SK-N-SH (cell line): ENCODE measurements at regions not wholly inside any gene's neighbourhood (a gene's known extent, or its start where the extent isn't known, plus 50 kb on each side); places are given as distances from the start of the nearest gene placed in this dataset.

Source experiments
- CTCF ChIA-PET: fragments of 300-600, 350-600 bp; formaldehyde crosslinking; extraction: SDS; loops from one replicate; lab custom pipeline; 2021; lab: Yijun Ruan, JAX
- POLR2A ChIA-PET: fragments of 350-600 bp; sonication (Branson Sonifier 250); formaldehyde crosslinking; extraction: SDS; loops from one replicate; lab custom pipeline; 2020; ENCODE audit warnings: antibody characterized with exemption, inconsistent platforms; lab: Yijun Ruan, JAX
- DNase-seq: peaks from one replicate; pipeline ENCODE4 v3.0.0; 2012
- H2AFZ ChIP-seq: fragments of 200-600 bp; sonication (generic); 2 replicates; pipeline ENCODE4 v1.8.1; 2016; ENCODE audit warnings: antibody characterized with exemption, mild to moderate bottlenecking, low read depth
- H3F3A ChIP-seq: fragments of 200-600 bp; sonication (generic); replicated peaks from 2 replicates; pipeline ENCODE3; 2016; ENCODE audit warnings: antibody characterized with exemption, mild to moderate bottlenecking; ENCODE audit not compliant: insufficient read depth
- H3K27ac ChIP-seq, 2 experiments: fragments of 200-500 bp in 1 of 2; fragments of 200-600 bp in 1 of 2; sonication (Bioruptor generic) in 1 of 2; sonication (generic), shearing (Covaris generic) in 1 of 2; 2 replicates each; pipeline versions ENCODE4 v1.5.1 to v1.6.1; 2014 to 2016; ENCODE audit warnings: low read depth in 2 of 2, inconsistent platforms in 1 of 2, low read length in 1 of 2, mild to moderate bottlenecking in 1 of 2, mixed read lengths in 1 of 2
- H3K27me3 ChIP-seq: fragments of 200-600 bp; sonication (generic), shearing (Covaris generic); 2 replicates; pipeline ENCODE4 v1.6.1; 2016; ENCODE audit warnings: mixed run types; ENCODE audit not compliant: insufficient read depth
- H3K36me3 ChIP-seq, 2 experiments: fragments of 200-500 bp in 1 of 2; fragments of 200-600 bp in 1 of 2; sonication (Bioruptor generic) in 1 of 2; sonication (generic) in 1 of 2; replicated peaks in 1 of 2; 2 replicates each; pipeline versions ENCODE3 to v1.5.1; 2014 to 2016; ENCODE audit warnings: low read length in 1 of 2, mild to moderate bottlenecking in 1 of 2; ENCODE audit not compliant: insufficient read depth in 2 of 2, control insufficient read depth in 1 of 2
- H3K4me1 ChIP-seq, 2 experiments: fragments of 200-500 bp in 1 of 2; fragments of 200-600 bp in 1 of 2; sonication (Bioruptor generic) in 1 of 2; sonication (generic), shearing (Covaris generic) in 1 of 2; 2 replicates each; pipeline versions ENCODE4 v1.5.1 to v1.6.1; 2014 to 2016; ENCODE audit warnings: low read depth in 1 of 2, low read length in 1 of 2, mixed run types in 1 of 2; ENCODE audit not compliant: insufficient read depth in 2 of 2, control insufficient read depth in 1 of 2
- H3K4me2 ChIP-seq: fragments of 200-600 bp; sonication (generic), shearing (Covaris generic); 2 replicates; pipeline ENCODE4 v1.6.1; 2017; ENCODE audit warnings: mixed run types
- H3K4me3 ChIP-seq, 2 experiments: fragments of 200-500 bp in 1 of 2; fragments of 200-600 bp in 1 of 2; sonication (Bioruptor generic) in 1 of 2; sonication (generic), shearing (Covaris generic) in 1 of 2; 2 replicates each; pipeline versions ENCODE4 v1.5.1 to v1.8.1; 2014 to 2016; ENCODE audit warnings: low read depth in 2 of 2, inconsistent platforms in 1 of 2, low read length in 1 of 2, mild to moderate bottlenecking in 1 of 2, mixed read lengths in 1 of 2, moderate library complexity in 1 of 2
- H3K79me2 ChIP-seq: fragments of 200-600 bp; sonication (generic); 2 replicates; pipeline ENCODE4 v1.8.1; 2017; ENCODE audit warnings: mild to moderate bottlenecking; ENCODE audit not compliant: insufficient read depth
- H3K9ac ChIP-seq: fragments of 200-600 bp; sonication (generic); 2 replicates; pipeline ENCODE4 v1.6.1; 2017; ENCODE audit warnings: mixed run types
- H3K9me2 ChIP-seq: fragments of 200-600 bp; sonication (generic); 2 replicates; pipeline ENCODE4 v1.6.1; 2017; ENCODE audit warnings: mixed run types
- H3K9me3 ChIP-seq: fragments of 200-600 bp; sonication (generic); 2 replicates; pipeline ENCODE4 v1.6.1; 2017; ENCODE audit warnings: mixed run types, mild to moderate bottlenecking, moderate library complexity
- H4K20me1 ChIP-seq: fragments of 200-600 bp; sonication (generic); 2 replicates; pipeline ENCODE4 v1.6.1; 2017; ENCODE audit warnings: mild to moderate bottlenecking, mixed run types; ENCODE audit not compliant: insufficient read depth
- ELF1 ChIP-seq: IDR thresholded peaks from 2 replicates; pipeline ENCODE4 v1.4.0; 2012
- EZH2phosphoT487 ChIP-seq: fragments of 200-600 bp; sonication (generic); IDR thresholded peaks from 2 replicates; pipeline ENCODE4 v1.6.1; 2017; ENCODE audit warnings: low read depth, mixed run types, mild to moderate bottlenecking, antibody characterized with exemption, moderate library complexity, borderline replicate concordance
- FOSL2 ChIP-seq: IDR thresholded peaks from 2 replicates; pipeline ENCODE4 v1.4.0; 2012; ENCODE audit warnings: low read depth, mild to moderate bottlenecking, moderate library complexity, borderline replicate concordance
- FOXJ3 ChIP-seq: sonication (generic); formaldehyde crosslinking; IDR thresholded peaks from 2 replicates; pipeline ENCODE4 v1.5.1; 2020; ENCODE audit warnings: mild to moderate bottlenecking, missing genetic modification reagents
- GABPA ChIP-seq: IDR thresholded peaks from 2 replicates; pipeline ENCODE4 v1.4.0; 2012; ENCODE audit warnings: low read depth, mild to moderate bottlenecking
- GATA2 ChIP-seq: sonication (generic); formaldehyde crosslinking; IDR thresholded peaks from 2 replicates; pipeline ENCODE4 v1.5.0; 2020; ENCODE audit warnings: mild to moderate bottlenecking, missing genetic modification reagents
- JUND ChIP-seq: IDR thresholded peaks from 2 replicates; pipeline ENCODE4 v1.4.0; 2012
- MEF2A ChIP-seq: IDR thresholded peaks from 2 replicates; pipeline ENCODE4 v1.4.0; 2012; ENCODE audit warnings: low read depth, borderline replicate concordance
- MXI1 ChIP-seq: IDR thresholded peaks from 2 replicates; pipeline ENCODE4 v1.6.1; 2012; ENCODE audit warnings: mild to moderate bottlenecking, low read depth, low read length, improper control_type of control experiment
- NFIC ChIP-seq: IDR thresholded peaks from 2 replicates; pipeline ENCODE4 v1.4.0; 2012; ENCODE audit warnings: borderline replicate concordance
- NRF1 ChIP-seq: IDR thresholded peaks from 2 replicates; pipeline ENCODE4 v1.6.1; 2012; ENCODE audit warnings: low read depth, mild to moderate bottlenecking, low read length
- PBX3 ChIP-seq: IDR thresholded peaks from 2 replicates; pipeline ENCODE4; 2012
- POLR2AphosphoS5 ChIP-seq: IDR thresholded peaks from 2 replicates; pipeline ENCODE4 v1.6.1; 2012; ENCODE audit warnings: low read depth, low read length
- RAD21 ChIP-seq: IDR thresholded peaks from 2 replicates; pipeline ENCODE4 v1.6.1; 2012; ENCODE audit warnings: mild to moderate bottlenecking, low read length
- RCOR1 ChIP-seq: fragments of 150-350 bp; IDR thresholded peaks from 2 replicates; pipeline ENCODE4 v1.6.1; 2017; ENCODE audit warnings: antibody characterized with exemption, low read length
- RFX5 ChIP-seq: IDR thresholded peaks from 2 replicates; pipeline ENCODE4 v1.6.1; 2012; ENCODE audit warnings: mild to moderate bottlenecking, improper control_type of control experiment, low read length
- RXRA ChIP-seq: IDR thresholded peaks from 2 replicates; pipeline ENCODE4 v1.4.0; 2012; ENCODE audit warnings: low read depth, mild to moderate bottlenecking, borderline replicate concordance
- SIN3A ChIP-seq: IDR thresholded peaks from 2 replicates; pipeline ENCODE4 v1.6.1; 2012; ENCODE audit warnings: low read depth, mild to moderate bottlenecking, low read length, moderate library complexity, borderline replicate concordance
- SMC3 ChIP-seq: IDR thresholded peaks from 2 replicates; pipeline ENCODE4 v1.6.1; 2012; ENCODE audit warnings: low read depth, low read length, improper control_type of control experiment
- TAF1 ChIP-seq: IDR thresholded peaks from 2 replicates; pipeline ENCODE4 v1.6.1; 2012; ENCODE audit warnings: low read depth, mild to moderate bottlenecking, low read length, moderate library complexity, borderline replicate concordance
- TCF12 ChIP-seq: IDR thresholded peaks from 2 replicates; pipeline ENCODE4 v1.4.0; 2012
- TEAD4 ChIP-seq: IDR thresholded peaks from 2 replicates; pipeline ENCODE4 v1.4.0; 2012; ENCODE audit warnings: mild to moderate bottlenecking, borderline replicate concordance; ENCODE audit not compliant: insufficient read depth
- WGBS: methylation state at CpG from one replicate; pipeline ENCODE4 v1.1.6; 2017; ENCODE audit warnings: low lambda C conversion rate; 5-methylcytosine and 5-hydroxymethylcytosine counted together
- TF ChIP-seq, protein P1 (sequence below): IDR thresholded peaks from 2 replicates; pipeline ENCODE4 v1.4.0; 2012; ENCODE audit warnings: low read depth, borderline replicate concordance
- TF ChIP-seq, protein P2 (sequence below): IDR thresholded peaks from 2 replicates; pipeline ENCODE4 v1.4.0; 2012; ENCODE audit warnings: low read depth

- no peak overlapping the region for H3K9ac ChIP-seq
- no peak overlapping the region for H3K4me3 ChIP-seq
- DNase-seq: no peak
- H4K20me1 ChIP-seq: no peaks in the 10 kb centered on the region
- ChIA-PET CTCF (interaction anchor here (0.6 to 1.1 kb wide), 2 partner anchors 206 to 243 kb away, joined by 3 read pairs; no protein-coding TSS in a partner anchor), POLR2A (no interaction called here)
- TF ChIP-seq FOSL2 (no peak), GATA2 (no peak), GABPA (no peak), SIN3A (no peak), ELF1 (no peak), RCOR1 (no peak), NFIC (no peak), SMC3 (no peak), MXI1 (no peak), JUND (no peak), RXRA (no peak), EZH2phosphoT487 (no peak), RFX5 (no peak), FOXJ3 (CRISPR knock-in tag) (no peak), TAF1 (no peak), TCF12 (no peak), PBX3 (no peak)
- TF ChIP-seq, protein P1, sequence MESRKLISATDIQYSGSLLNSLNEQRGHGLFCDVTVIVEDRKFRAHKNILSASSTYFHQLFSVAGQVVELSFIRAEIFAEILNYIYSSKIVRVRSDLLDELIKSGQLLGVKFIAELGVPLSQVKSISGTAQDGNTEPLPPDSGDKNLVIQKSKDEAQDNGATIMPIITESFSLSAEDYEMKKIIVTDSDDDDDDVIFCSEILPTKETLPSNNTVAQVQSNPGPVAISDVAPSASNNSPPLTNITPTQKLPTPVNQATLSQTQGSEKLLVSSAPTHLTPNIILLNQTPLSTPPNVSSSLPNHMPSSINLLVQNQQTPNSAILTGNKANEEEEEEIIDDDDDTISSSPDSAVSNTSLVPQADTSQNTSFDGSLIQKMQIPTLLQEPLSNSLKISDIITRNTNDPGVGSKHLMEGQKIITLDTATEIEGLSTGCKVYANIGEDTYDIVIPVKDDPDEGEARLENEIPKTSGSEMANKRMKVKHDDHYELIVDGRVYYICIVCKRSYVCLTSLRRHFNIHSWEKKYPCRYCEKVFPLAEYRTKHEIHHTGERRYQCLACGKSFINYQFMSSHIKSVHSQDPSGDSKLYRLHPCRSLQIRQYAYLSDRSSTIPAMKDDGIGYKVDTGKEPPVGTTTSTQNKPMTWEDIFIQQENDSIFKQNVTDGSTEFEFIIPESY: no peak
- WGBS: 11% methylated on average over 1 of the region's 1 CpG
- no peaks in the 10 kb centered on the region for H3K9me2 ChIP-seq
- no peaks in the 10 kb centered on the region for H3K36me3 ChIP-seq
- no peaks in the 10 kb centered on the region for H3K79me2 ChIP-seq
- H3K4me1 ChIP-seq: no peaks in the 10 kb centered on the region
- H3K27ac ChIP-seq: no peak overlapping the region
- H3F3A ChIP-seq: no peaks in the 10 kb centered on the region
- H3K9me3 ChIP-seq: 0 out of 2 replicates have a peak, but pooled peaks cover 3% of the 10 kb centered on the region
- H3K27me3 ChIP-seq: no peaks in the 10 kb centered on the region
- H3K4me2 ChIP-seq: no peak overlapping the region
- H2AFZ ChIP-seq: no peak overlapping the region
These were observed 323.5 kb upstream of the POM121L12 start for GRCh38 chr7:52711951-52712350.

DNA sequence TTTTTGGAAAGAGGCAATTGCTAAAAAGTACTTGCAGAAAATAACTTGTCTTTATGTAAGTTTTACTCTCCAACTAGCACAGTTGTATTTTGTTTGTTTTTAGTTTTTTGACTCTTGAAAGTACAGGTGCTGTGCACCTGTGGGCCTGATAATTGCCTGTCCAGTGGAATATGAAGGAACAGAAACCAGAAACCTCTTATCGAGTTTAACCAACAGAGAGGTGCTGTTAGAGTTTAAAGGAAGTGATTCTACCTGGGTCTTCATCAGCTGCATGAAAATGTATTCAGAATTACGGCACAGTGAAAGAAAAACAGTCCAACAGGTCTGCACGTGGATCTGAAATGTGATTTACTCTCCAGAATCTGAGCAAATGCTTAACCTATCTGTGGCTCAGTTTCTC lies 326.6 kb upstream of the POM121L12 start:
- no peak overlapping the region for H3K27ac ChIP-seq
- TF ChIP-seq SIN3A: no peak
- no peak for TF ChIP-seq ELF1
- TF ChIP-seq TEAD4: no peak
- no peak for TF ChIP-seq MEF2A
- no peak for TF ChIP-seq POLR2AphosphoS5
- no peak for TF ChIP-seq RCOR1
- TF ChIP-seq FOSL2: no peak
- TF ChIP-seq SMC3: no peak
- TF ChIP-seq TCF12: no peak
- TF ChIP-seq, protein P2, sequence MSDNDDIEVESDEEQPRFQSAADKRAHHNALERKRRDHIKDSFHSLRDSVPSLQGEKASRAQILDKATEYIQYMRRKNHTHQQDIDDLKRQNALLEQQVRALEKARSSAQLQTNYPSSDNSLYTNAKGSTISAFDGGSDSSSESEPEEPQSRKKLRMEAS: no peak
- TF ChIP-seq GABPA: no peak
- TF ChIP-seq JUND: no peak
- TF ChIP-seq RAD21: no peak
- TF ChIP-seq NRF1: no peak
- no peak for TF ChIP-seq MXI1
- H2AFZ ChIP-seq: no peak overlapping the region
- H3K9me3 ChIP-seq: 0 out of 2 replicates have a peak, but pooled peaks cover 3% of the 10 kb centered on the region
- H3K4me3 ChIP-seq: no peak overlapping the region
- H3K79me2 ChIP-seq: no peaks in the 10 kb centered on the region
- H4K20me1 ChIP-seq: no peaks in the 10 kb centered on the region
- no peaks in the 10 kb centered on the region for H3K36me3 ChIP-seq
- no peaks in the 10 kb centered on the region for H3K27me3 ChIP-seq
- H3K4me2 ChIP-seq: no peak overlapping the region
- H3K9ac ChIP-seq: no peak overlapping the region
- no peaks in the 10 kb centered on the region for H3K9me2 ChIP-seq
- ChIA-PET CTCF (no interaction called here), POLR2A (no interaction called here)
- 13% methylated on average over 3 of the region's 3 CpGs for WGBS
- no peak for DNase-seq
- no peaks in the 10 kb centered on the region for H3F3A ChIP-seq
- no peaks in the 10 kb centered on the region for H3K4me1 ChIP-seq
